ENCODE measurements at regions not wholly inside any gene's neighbourhood (a gene's known extent, or its start where the extent isn't known, plus 50 kb on each side); places are given as distances from the start of the nearest gene placed in this dataset.

DNA sequence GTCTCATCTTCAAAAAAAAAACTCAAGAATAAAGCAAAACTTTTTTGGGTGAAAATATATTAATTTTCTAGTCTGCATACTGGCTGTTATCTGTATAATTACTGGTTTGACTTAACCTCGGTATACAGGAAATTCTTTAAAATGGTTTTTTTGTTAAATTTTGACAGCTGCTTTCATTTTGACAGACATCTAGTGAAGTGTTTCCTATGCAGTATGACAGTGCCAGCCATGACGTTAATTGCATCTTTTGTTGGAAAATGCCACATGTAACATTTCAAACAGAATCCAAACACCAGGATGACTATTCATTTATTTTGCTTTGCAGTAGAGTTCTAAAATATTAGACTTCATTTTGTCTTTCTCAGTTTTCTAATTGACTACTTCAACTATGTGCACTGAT lies 460.4 kb downstream of the NXPH1 start (continued):
- TF ChIP-seq, protein P1, sequence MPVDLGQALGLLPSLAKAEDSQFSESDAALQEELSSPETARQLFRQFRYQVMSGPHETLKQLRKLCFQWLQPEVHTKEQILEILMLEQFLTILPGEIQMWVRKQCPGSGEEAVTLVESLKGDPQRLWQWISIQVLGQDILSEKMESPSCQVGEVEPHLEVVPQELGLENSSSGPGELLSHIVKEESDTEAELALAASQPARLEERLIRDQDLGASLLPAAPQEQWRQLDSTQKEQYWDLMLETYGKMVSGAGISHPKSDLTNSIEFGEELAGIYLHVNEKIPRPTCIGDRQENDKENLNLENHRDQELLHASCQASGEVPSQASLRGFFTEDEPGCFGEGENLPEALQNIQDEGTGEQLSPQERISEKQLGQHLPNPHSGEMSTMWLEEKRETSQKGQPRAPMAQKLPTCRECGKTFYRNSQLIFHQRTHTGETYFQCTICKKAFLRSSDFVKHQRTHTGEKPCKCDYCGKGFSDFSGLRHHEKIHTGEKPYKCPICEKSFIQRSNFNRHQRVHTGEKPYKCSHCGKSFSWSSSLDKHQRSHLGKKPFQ (tag by site-specific recombination; IDR thresholded peaks at IDR 0.05), result no peak

DNA sequence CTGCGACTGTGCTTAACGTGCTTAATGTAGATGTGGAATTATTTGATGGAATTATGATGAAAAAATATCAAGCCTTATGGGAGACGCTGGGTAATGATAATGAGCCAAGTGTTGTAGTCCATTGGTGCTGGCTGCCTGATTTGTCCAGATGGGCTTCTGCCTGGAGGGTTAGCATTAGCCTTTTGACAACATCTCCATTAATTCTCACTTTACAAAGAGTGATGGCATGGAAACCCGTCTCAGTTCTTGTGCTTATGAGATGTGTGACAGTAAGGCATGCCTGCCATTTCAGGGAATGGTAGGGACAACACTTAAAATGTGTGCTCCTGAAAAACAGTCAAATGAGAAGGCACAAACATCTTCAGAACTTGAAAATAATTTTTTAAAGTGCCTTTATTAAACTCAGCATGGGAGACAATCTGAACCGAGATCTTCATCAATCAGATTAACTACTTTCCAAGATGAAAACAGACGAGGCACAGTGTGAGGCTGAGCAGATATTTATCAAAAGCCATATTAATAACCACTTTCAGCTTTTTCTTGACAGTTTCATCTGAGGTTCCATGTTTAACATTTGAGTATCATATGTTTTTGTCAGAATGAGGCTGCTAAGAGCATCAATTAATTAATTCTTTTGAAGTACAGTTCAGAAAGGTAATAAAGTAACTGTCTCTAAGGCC lies 473.1 kb downstream of the NXPH1 start:
- H3K27ac ChIP-seq (ENCODE audit: extremely low read depth, low read depth, low read length), result no peak overlapping the region
- no peaks in the 10 kb centered on the region for H3K36me3 ChIP-seq (ENCODE audit: control insufficient read depth in 2 of 2, insufficient read depth in 1 of 2, low read length in 2 of 2)
- no peaks in the 10 kb centered on the region for H3K9me3 ChIP-seq (ENCODE audit: control insufficient read depth, insufficient read depth, low read depth, low read length)
- H3K4me3 ChIP-seq (ENCODE audit: low read depth, low read length), result no peak overlapping the region
- ChIA-PET CTCF (no interaction called here), POLR2A (no interaction called here)
- H3K4me1 ChIP-seq (ENCODE audit: control insufficient read depth, insufficient read depth, low read length), result no peaks in the 10 kb centered on the region
- no peak for TF ChIP-seq ZNF521 (tag by site-specific recombination; IDR thresholded peaks at IDR 0.05)
- TF ChIP-seq WT1 (tag by site-specific recombination; IDR thresholded peaks at IDR 0.05), result no peak
- no peak for TF ChIP-seq ZNF121 (tag by site-specific recombination; IDR thresholded peaks at IDR 0.05)
- no peak for TF ChIP-seq ZNF184 (tag by site-specific recombination; IDR thresholded peaks at IDR 0.05)
- no peak for TF ChIP-seq ZNF223 (tag by site-specific recombination; IDR thresholded peaks at IDR 0.05)
- TF ChIP-seq KLF9 (tag by site-specific recombination; IDR thresholded peaks at IDR 0.05; ENCODE audit: low read depth), result no peak
- TF ChIP-seq PRDM1 (tag by site-specific recombination; IDR thresholded peaks at IDR 0.05), result no peak
- no peak for TF ChIP-seq ZNF335 (tag by site-specific recombination; conservative IDR thresholded peaks at IDR 0.05)
- no peak for TF ChIP-seq ZNF747 (tag by site-specific recombination; IDR thresholded peaks at IDR 0.05)
- TF ChIP-seq GLI2 (tag by site-specific recombination; IDR thresholded peaks at IDR 0.05; ENCODE audit: borderline replicate concordance, low read depth), result no peak
- TF ChIP-seq, protein P2, sequence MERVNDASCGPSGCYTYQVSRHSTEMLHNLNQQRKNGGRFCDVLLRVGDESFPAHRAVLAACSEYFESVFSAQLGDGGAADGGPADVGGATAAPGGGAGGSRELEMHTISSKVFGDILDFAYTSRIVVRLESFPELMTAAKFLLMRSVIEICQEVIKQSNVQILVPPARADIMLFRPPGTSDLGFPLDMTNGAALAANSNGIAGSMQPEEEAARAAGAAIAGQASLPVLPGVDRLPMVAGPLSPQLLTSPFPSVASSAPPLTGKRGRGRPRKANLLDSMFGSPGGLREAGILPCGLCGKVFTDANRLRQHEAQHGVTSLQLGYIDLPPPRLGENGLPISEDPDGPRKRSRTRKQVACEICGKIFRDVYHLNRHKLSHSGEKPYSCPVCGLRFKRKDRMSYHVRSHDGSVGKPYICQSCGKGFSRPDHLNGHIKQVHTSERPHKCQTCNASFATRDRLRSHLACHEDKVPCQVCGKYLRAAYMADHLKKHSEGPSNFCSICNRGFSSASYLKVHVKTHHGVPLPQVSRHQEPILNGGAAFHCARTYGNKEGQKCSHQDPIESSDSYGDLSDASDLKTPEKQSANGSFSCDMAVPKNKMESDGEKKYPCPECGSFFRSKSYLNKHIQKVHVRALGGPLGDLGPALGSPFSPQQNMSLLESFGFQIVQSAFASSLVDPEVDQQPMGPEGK (tag by site-specific recombination; IDR thresholded peaks at IDR 0.05), result no peak
- no peak for TF ChIP-seq ZNF768 (tag by site-specific recombination; IDR thresholded peaks at IDR 0.05)
- TF ChIP-seq BCL6B (tag by site-specific recombination; IDR thresholded peaks at IDR 0.05), result no peak
- TF ChIP-seq SETDB1 (IDR thresholded peaks at IDR 0.05; ENCODE audit: insufficient read length, low read length), result no peak
- no peak for TF ChIP-seq ZNF366 (tag by site-specific recombination; conservative IDR thresholded peaks at IDR 0.05)
- TF ChIP-seq ZNF785 (tag by site-specific recombination; IDR thresholded peaks at IDR 0.05), result no peak
- TF ChIP-seq PRDM4 (tag by site-specific recombination; IDR thresholded peaks at IDR 0.05), result no peak
- no peak for TF ChIP-seq ZFP41 (tag by site-specific recombination; IDR thresholded peaks at IDR 0.05; ENCODE audit: borderline replicate concordance)
- TF ChIP-seq ZNF404 (tag by site-specific recombination; IDR thresholded peaks at IDR 0.05), result no peak

All from HEK293 (cell line).